ENCODE measurements at regions not wholly inside any gene's neighbourhood (a gene's known extent, or its start where the extent isn't known, plus 50 kb on each side); places are given as distances from the start of the nearest gene placed in this dataset.

DNA sequence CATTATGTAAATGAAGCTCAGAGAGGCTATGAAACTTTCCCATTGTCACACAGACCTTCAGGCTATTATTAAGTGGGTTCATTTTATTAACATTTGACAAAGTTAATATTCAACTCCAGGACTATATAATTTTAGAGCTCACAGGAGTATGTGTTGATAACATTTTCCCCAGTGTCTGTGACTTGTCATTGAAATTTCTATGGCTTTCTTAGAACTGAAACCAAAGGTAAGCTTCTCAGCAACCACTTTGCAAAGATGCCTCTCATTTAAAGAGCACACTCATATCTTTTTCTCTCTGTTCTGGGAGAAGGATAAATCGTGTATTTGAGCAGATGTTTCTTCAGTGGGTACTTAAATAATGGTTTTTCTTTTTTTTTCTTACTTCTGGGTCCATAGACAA is 61.8 kb upstream of the LHCGR start:
- no peak overlapping the region for H3K9ac ChIP-seq (ENCODE audit: low read length)
- no peak for DNase-seq (ENCODE audit: low read depth)
- no peak overlapping the region for H3K4me3 ChIP-seq (ENCODE audit: low read length)
- H3K27me3 ChIP-seq (replicated peaks; ENCODE audit: control insufficient read depth, insufficient read depth, low read length) = no peaks in the 10 kb centered on the region
- H3K4me1 ChIP-seq (ENCODE audit: control insufficient read depth, insufficient read depth, low read length) = no peaks in the 10 kb centered on the region
- H3K36me3 ChIP-seq (ENCODE audit: control insufficient read depth, insufficient read depth, low read length, severe bottlenecking) = no peaks in the 10 kb centered on the region
- H3K9me3 ChIP-seq (ENCODE audit: control insufficient read depth, low read length) = no peaks in the 10 kb centered on the region

DNA sequence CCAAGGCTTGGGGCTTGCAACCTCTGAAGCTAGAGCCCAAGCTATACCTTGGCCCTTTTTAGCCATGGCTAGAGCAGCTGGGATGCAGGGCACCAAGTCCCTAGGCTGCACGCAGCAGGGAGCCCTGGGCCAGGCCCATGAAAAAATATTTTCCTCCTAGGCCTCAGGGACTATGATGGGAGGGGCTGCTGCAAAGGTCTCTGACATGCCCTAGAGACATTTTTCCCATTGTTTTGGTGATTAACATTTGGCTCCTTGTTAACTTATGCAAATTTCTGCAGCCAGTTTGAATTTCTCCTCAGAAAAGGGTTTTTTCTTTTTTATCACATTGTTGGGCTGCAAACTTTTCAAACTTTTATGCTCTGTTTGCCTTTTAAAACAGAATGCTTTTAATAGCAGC is 56.9 kb upstream of the LHCGR start:
- Histone ChIP-seq H3K4me3 (ENCODE audit: low read length) (no peak overlapping the region), H3K36me3 (ENCODE audit: control insufficient read depth, insufficient read depth, low read length, severe bottlenecking) (no peaks in the 10 kb centered on the region), H3K9ac (ENCODE audit: low read length) (no peak overlapping the region), H3K9me3 (ENCODE audit: control insufficient read depth, low read length) (no peaks in the 10 kb centered on the region), H3K4me1 (ENCODE audit: control insufficient read depth, insufficient read depth, low read length) (no peaks in the 10 kb centered on the region), H3K27me3 (replicated peaks; ENCODE audit: control insufficient read depth, insufficient read depth, low read length) (peaks cover 7% of the 10 kb centered on the region)
- DNase-seq (ENCODE audit: low read depth) = no peak

DNA sequence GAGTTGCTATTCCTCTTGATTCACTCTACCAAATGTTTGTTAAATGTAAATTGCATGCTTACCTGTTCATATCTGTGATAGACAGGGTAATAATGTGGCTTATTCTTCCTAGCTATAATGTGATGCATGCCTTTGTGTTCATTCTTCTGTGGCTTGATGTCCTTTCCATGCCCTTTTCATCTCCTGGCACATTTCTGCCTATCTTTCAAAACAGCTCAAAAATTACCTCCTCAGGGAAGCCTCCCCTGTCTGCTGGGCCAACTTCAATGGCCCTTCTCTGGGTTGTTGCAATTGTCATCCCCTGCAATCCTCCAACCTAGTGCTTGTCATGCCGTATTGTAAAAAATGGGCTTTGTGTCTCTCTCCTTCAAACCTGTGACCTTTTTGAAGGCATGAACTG is 52.8 kb upstream of the LHCGR start:
- Histone ChIP-seq H3K27me3 (replicated peaks; ENCODE audit: control insufficient read depth, insufficient read depth, low read length) (peaks cover 8% of the 10 kb centered on the region), H3K36me3 (ENCODE audit: control insufficient read depth, insufficient read depth, low read length, severe bottlenecking) (no peaks in the 10 kb centered on the region), H3K4me1 (ENCODE audit: control insufficient read depth, insufficient read depth, low read length) (no peaks in the 10 kb centered on the region), H3K9me3 (ENCODE audit: control insufficient read depth, low read length) (no peaks in the 10 kb centered on the region), H3K4me3 (ENCODE audit: low read length) (no peak overlapping the region), H3K9ac (ENCODE audit: low read length) (no peak overlapping the region)
- DNase-seq (ENCODE audit: low read depth) = no peak

All from adipocyte (in vitro differentiated cells).